Fibroblast of skin of scalp (primary cell): ENCODE measurements at regions not wholly inside any gene's neighbourhood (a gene's known extent, or its start where the extent isn't known, plus 50 kb on each side); places are given as distances from the start of the nearest gene placed in this dataset.

ENCODE experiments used
- DNase-seq: peaks from one replicate; pipeline ENCODE4 v3.0.0-alpha.2; 2013

DNA sequence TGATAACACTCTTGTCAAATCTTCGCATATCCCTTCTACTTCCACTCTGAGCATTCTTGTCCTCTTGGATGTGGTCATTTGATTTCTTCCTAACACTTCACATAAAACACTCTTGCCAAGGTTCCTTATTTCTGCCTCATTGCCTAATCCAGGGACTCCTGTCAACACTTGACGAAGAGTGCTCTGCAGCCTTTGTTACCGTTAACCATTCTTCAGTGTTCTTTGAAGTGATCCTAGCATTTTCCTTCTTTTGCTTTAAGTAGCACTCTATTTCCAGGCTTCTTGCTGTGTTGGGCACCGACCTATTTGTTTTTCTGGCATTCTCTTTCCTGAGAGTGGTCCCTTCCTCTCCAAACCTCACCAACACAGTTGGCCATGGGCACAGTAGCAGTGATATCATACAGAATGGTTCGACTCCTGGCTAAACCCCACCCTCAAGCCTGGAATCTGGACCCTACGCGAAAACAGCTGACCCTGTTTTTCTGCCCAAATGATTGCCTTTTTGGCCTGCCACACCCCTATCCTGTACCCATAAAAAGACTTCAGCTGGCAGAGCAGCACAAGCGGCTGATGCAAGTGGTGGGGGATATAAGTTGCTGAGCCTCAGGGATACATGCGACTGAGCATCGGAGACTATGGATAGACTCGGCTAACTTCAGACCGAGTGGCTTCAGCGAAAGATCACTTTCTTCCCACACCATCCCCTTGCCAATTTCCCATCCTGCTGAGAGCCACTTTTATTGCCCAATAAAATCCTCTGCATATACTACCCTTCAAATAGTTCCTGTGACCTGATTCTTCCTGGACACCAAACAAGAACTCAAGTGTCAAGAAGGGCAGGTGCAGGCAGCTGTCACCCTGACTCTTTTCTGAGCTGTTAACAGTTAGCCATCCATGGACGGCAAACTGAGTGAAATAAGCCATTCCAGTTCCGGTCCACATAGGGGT lies 820.6 kb downstream of the CCSER2 start:
- DNase-seq = no peak

DNA sequence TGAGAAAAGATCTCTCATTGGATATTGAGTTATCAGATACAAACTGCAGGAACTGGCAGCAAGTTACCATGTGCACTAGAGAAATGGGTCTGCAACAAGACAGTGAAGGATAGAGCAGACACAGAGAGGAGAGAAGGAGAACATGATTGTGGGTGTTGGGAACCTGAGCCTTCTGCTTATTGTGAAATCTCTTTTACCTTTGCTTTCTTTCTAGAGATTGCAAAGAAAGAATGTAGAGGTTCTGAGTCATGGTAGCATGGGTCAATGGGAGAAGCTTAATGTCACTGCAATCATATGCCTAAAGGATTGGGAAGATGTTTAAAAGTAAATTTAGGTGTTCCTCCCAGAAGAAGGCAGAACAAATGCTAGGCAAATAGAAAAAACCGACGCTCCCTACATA lies 821.4 kb downstream of the CCSER2 start:
- DNase-seq = no peak

- no peak for DNase-seq
Observed at GRCh38 chr10:85151506-85151905, 823.1 kb downstream of the CCSER2 start.

GRCh38 chr10:85152496-85152895 lies 824.1 kb downstream of the CCSER2 start:
- DNase-seq = no peak

- DNase-seq = no peak
Observed at GRCh38 chr10:85152911-85153310, 824.5 kb downstream of the CCSER2 start.

GRCh38 chr10:85157206-85157605 lies 828.8 kb downstream of the CCSER2 start:
- no peak for DNase-seq

GRCh38 chr10:85168243-85168642 lies 839.9 kb downstream of the CCSER2 start:
- no peak for DNase-seq

GRCh38 chr10:85170026-85170425 lies 841.6 kb downstream of the CCSER2 start:
- no peak for DNase-seq

GRCh38 chr10:85175635-85176034 lies 847.2 kb downstream of the CCSER2 start:
- DNase-seq = no peak

DNA sequence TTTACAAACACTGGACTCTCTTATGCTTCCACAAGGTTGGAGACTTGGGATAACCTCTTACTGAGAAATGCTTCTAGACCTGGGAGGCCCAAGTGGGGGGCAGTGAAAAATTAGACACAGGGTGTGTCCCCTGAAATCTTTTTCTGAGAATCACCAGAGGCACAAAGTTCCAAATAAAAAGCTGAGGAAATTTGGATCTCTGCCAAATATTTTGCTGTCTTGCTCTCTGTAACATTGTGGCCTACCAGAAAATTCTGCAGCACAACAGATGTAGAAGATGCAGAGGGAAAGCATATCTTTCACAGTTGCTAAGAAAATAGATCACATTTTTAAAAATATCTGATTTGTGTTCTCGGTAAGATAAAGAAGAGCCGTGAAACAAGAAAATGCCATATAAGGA lies 849.4 kb downstream of the CCSER2 start:
- DNase-seq = no peak

DNA sequence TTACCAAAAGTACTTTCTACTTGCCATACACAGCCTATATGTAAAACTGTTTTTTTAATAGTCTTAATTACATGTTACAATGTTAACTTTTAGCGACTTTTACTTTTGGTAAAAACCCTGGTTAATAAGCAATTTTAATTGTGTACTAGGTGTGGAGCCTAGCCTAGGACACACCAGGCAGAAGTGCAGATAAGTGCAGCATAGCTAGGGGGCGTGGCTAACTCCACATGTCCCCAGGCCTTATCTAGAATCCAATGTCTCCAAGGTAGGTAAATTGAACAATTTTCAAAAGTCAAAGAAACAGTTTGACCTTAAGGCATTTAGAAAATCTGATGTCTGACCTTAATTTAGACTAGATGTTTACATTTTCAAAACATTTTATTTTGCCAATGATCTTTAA lies 858.7 kb downstream of the CCSER2 start:
- no peak for DNase-seq

DNA sequence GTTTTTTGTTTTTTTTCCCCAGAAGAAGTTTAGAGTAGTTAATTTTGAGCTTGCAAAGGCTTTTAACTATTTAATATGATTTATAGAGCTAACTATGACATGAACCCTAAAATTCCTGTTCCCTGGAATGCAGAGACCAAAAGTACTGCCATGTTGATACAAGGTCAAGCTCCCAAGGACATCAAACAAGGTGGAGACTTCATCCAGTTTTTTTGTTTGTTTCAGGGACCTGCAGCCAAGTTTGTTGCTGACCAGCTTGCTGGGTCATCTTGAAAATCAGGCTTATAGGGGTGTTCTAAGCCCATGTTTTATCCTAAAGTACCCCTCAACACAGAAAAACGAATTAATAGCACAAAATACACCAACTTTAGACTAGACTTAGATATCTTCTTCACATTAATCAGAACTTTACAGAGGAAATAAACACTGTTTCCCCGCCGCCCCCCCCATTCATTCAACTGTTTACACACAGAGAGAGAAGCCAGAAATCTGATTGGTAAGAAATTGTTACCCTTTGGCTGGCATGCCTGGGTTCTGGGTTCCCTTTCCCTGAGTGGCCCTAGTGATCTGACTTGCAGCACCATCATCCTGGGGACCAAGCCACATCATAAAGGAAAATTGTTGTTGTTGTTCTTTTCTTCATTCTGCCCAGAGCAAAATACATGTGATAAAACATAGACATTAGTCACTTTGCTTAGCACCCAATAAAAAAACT lies 860.5 kb downstream of the CCSER2 start:
- no peak for DNase-seq

GRCh38 chr10:85193796-85194195 lies 865.4 kb downstream of the CCSER2 start:
- DNase-seq = no peak

GRCh38 chr10:85194706-85195105 lies 866.3 kb downstream of the CCSER2 start:
- no peak for DNase-seq

DNA sequence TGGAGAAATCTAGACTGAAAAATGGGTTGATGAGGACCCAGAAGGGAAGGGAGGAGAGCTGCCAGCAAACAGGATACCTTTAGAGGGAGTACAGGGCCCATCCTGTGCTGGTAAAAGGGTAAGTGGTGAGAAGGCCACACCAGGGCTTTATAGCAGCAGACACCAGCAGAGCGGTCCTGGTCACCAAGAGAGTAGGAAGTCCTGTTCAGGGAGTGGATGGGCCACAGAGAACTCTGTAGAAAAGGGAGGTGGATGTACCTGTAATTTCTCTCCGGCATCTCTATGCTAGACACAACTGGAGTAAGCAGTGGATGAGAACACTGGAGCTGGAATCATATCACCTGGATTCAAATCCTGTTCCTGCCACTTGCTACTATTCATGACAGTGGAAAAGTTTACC lies 867.2 kb downstream of the CCSER2 start:
- no peak for DNase-seq

DNA sequence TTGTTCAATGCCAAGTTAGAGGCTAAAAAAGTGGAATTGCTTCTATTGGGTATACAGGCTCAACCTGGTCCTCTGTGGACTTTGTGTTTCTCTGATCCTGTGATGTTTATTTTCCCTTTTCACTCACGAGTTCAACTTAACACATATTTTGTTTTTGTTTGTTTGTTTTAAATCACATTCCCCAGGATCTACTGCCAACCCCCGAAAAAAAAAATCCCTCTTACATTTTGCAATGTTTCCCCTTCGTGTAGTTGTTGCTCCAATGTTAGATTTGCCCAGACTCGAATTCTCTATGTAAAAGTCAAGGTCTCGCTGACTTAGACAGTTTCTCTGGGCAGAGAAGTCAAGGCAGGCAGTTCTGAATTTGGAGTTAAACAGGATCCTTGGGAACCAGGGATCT lies 876.4 kb downstream of the CCSER2 start:
- no peak for DNase-seq

DNA sequence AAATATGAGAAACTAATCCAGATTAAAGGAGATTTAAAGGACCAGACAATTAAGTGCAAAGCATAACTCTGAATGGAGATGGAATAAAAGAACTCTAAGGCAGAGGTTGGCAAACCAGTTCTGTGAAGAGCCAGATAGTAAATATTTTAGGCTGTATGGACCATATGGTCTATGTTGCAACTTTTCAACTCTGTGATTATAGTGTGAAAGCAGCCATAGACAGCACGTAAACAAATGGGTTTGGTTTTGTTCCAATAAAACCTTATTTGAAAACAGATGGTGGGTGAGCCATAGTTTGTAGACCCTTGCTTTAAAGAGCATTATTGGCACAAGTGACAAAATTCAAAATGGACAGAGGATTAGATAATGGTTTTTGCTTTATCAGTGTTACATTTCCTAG lies 884.1 kb downstream of the CCSER2 start:
- no peak for DNase-seq

DNA sequence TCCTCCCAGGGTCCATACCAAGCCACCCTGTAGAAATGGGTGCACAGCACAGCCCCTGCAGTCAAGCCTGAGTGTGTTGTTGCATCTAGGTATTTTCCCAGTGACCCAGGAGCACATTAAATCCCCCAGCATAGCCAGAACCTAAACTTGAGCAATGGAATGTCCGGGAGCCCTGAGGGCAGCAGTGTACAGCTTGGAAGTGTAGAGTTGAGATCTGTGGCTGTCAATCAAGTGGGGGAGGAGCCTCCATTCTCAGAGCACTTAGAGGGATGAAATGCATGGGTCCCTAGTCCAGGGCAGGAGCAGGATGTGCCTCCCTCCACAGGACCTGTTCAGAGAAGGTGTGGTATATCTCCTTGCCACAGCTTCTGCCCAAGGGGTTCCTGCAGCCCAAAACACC lies 885.1 kb downstream of the CCSER2 start:
- no peak for DNase-seq

DNA sequence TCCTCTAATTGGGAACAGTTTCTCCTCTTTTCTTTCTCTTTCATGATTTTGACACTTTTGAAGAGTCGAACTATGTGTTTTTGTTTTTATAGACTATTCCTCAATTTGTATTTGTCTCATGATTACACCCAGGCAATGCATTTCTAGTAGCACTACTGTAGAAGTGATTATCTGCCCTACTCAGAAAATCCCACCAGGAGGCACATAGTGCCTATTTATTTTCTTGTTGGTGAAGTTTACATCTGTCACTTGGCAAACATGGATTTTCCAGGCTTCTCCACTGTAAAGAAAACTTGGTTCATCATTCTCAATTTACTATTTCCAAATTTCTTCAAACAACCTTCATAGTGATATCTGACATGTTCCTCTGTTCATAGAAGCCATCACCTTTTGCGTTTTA lies 893.9 kb downstream of the CCSER2 start:
- no peak for DNase-seq

DNA sequence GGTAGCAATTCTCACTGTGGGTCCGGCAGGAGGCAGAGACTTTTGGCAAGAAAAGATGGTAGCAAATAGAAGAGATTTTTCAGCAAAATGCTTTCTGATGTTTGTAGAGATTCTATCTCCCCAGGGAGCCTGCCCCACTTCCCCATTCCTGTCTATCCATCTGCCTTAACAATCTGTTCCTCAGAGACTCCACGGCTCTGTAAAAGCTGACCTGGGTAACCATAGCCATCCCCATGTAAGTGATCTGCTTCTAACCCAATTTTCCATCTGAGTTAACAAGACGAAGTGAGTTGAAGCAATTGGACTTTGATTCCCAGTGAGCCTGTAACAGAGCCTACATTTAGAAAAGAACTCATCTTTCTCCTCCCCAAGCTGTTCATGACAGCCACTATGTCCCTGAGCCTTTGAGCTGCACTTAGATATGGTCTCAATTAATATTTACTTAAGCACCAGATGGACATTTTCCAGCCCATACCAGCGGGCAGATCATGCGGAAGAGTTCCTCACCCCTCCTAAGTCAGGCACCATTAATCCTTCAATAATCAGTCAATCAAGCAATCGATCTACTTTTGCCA lies 896.1 kb downstream of the CCSER2 start:
- no peak for DNase-seq

DNA sequence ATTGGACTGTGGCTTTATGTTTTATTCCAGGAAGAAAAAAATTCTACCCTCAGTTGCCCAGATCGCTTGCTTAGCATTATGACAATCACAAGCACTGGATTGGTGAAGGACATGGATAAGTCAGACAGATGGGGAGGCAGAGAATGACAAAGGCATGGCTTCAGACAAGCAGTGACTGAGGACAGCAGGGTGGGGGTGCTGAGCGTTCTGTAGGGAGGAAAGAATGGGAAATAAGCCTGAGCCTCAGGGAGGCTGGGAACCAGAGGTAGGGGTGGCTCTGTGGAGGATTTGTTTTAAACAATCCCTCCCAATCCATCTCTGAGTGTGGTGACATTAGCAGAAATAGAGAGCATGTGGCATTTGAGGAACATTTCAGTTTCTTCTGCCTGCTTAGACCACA lies 896.9 kb downstream of the CCSER2 start:
- DNase-seq = no peak

GRCh38 chr10:85226596-85226995 lies 898.2 kb downstream of the CCSER2 start:
- DNase-seq = no peak

- DNase-seq = no peak
Observed at GRCh38 chr10:85228726-85229125, 900.3 kb downstream of the CCSER2 start.
